Activated CD8-positive, alpha-beta memory T cell treated with anti-CD3 and anti-CD28 coated beads, Interleukin-2, amount 10 ng/mL, durations not matched to agents 7 days and 5 days (primary cell): ENCODE measurements at regions not wholly inside any gene's neighbourhood (a gene's known extent, or its start where the extent isn't known, plus 50 kb on each side); places are given as distances from the start of the nearest gene placed in this dataset.
A peak's percentile ranks its signal among the peaks of the same experiment; 100 is the strongest.

Experiments used
- ATAC-seq: fragments of 150-1000 bp; cut with Tn5 transposase; one replicate; pipeline ENCODE4 v1.10.0; 2021; ENCODE audit warnings: moderate library complexity
- CTCF ChIA-PET: fragments of 350-600 bp; sonication (Branson Sonifier 250); formaldehyde crosslinking; loops from one replicate; lab custom pipeline; 2021; ENCODE audit warnings: antibody characterized with exemption; lab: Charles Lee
- DNase-seq: peaks from one replicate; pipeline ENCODE4 v3.0.0-alpha.2; 2020
- H3K27ac Mint-ChIP-seq: one replicate; pipeline ENCODE4 v1.8.0; 2021; ENCODE audit warnings: mild to moderate bottlenecking, mixed read lengths
- H3K27me3 Mint-ChIP-seq: one replicate; pipeline ENCODE4 v1.8.0; 2021; ENCODE audit warnings: mixed read lengths
- H3K36me3 Mint-ChIP-seq: one replicate; pipeline ENCODE4 v1.8.0; 2021; ENCODE audit warnings: mild to moderate bottlenecking, mixed read lengths
- H3K4me1 Mint-ChIP-seq: one replicate; pipeline ENCODE4 v1.8.0; 2021; ENCODE audit warnings: mixed read lengths
- H3K4me3 Mint-ChIP-seq: one replicate; pipeline ENCODE4 v1.8.0; 2021; ENCODE audit warnings: mild to moderate bottlenecking, moderate library complexity, mixed read lengths
- H3K9me3 Mint-ChIP-seq: one replicate; pipeline ENCODE4 v1.8.0; 2022; ENCODE audit warnings: low read depth, mixed read lengths

GRCh38 chr7:130990178-130990832 is 256.3 kb upstream of the KLF14 start:
- Mint-ChIP-seq H3K27me3 (no peaks in the 10 kb centered on the region), H3K4me1 (peaks cover 62% of the 10 kb centered on the region), H3K4me3 (no peak overlapping the region), H3K9me3 (no peaks in the 10 kb centered on the region), H3K27ac (peak overlapping the region; percentile 2), H3K36me3 (peaks cover 8% of the 10 kb centered on the region)
- ATAC-seq, result peak; percentile 20
- CTCF ChIA-PET, result interaction anchor here (0.6 to 3.3 kb wide), 7 partner anchors 8 to 93 kb away, joined by 3 to 16 read pairs (median 5); no protein-coding TSS in a partner anchor
- DNase-seq, result no peak

GRCh38 chr7:130993671-130994365 is 259.8 kb upstream of the KLF14 start:
- H3K36me3 Mint-ChIP-seq, result peaks cover 3% of the 10 kb centered on the region
- CTCF ChIA-PET, result interaction anchor here (0.6 to 1.5 kb wide), 2 partner anchors 13 to 423 kb away, joined by 3 to 4 read pairs; no protein-coding TSS in a partner anchor
- H3K4me1 Mint-ChIP-seq, result peaks cover 63% of the 10 kb centered on the region
- no peak overlapping the region for H3K4me3 Mint-ChIP-seq
- no peak for DNase-seq
- H3K27me3 Mint-ChIP-seq, result no peaks in the 10 kb centered on the region
- peak overlapping the region; percentile 20 for H3K27ac Mint-ChIP-seq
- no peaks in the 10 kb centered on the region for H3K9me3 Mint-ChIP-seq
- ATAC-seq, result no peak

GRCh38 chr7:130994378-130995115 is 260.5 kb upstream of the KLF14 start:
- ATAC-seq, result no peak
- Mint-ChIP-seq H3K4me3 (no peak overlapping the region), H3K27me3 (no peaks in the 10 kb centered on the region), H3K36me3 (peaks cover 1% of the 10 kb centered on the region), H3K9me3 (no peaks in the 10 kb centered on the region), H3K27ac (no peak overlapping the region), H3K4me1 (peaks cover 63% of the 10 kb centered on the region)
- no peak for DNase-seq
- CTCF ChIA-PET, result interaction anchor here (0.8 to 6.9 kb wide), 7 partner anchors 8 to 101 kb away, joined by 3 to 41 read pairs (median 3); no protein-coding TSS in a partner anchor

GRCh38 chr7:130995252-130996081 is 261.5 kb upstream of the KLF14 start:
- CTCF ChIA-PET, result interaction anchor here (0.8 to 6.9 kb wide), 8 partner anchors 7 to 102 kb away, joined by 3 to 41 read pairs (median 4); no protein-coding TSS in a partner anchor
- no peak overlapping the region for H3K27ac Mint-ChIP-seq

GRCh38 chr7:130996205-130996832 is 262.3 kb upstream of the KLF14 start:
- Mint-ChIP-seq H3K27ac (peak overlapping the region; percentile 77), H3K4me1 (peaks cover 57% of the 10 kb centered on the region), H3K36me3 (peaks cover 6% of the 10 kb centered on the region), H3K27me3 (no peaks in the 10 kb centered on the region), H3K4me3 (peak overlapping the region; percentile 20), H3K9me3 (no peaks in the 10 kb centered on the region)
- CTCF ChIA-PET, result interaction anchor here (1.0 to 6.9 kb wide), 5 partner anchors 8 to 99 kb away, joined by 3 to 41 read pairs (median 5); no protein-coding TSS in a partner anchor
- DNase-seq (no peak), ATAC-seq (no peak)

More at GRCh38 chr7:130995252-130996081, 261.5 kb upstream of the KLF14 start:
- Mint-ChIP-seq H3K36me3 (peaks cover 6% of the 10 kb centered on the region), H3K4me3 (no peak overlapping the region), H3K27me3 (no peaks in the 10 kb centered on the region), H3K4me1 (peaks cover 63% of the 10 kb centered on the region), H3K9me3 (no peaks in the 10 kb centered on the region)
- ATAC-seq (no peak), DNase-seq (no peak)

GRCh38 chr7:130996833-130997231 is 262.8 kb upstream of the KLF14 start:
- Mint-ChIP-seq H3K4me3 (peak overlapping the region; percentile 20), H3K27me3 (no peaks in the 10 kb centered on the region), H3K4me1 (peaks cover 60% of the 10 kb centered on the region), H3K36me3 (peaks cover 10% of the 10 kb centered on the region), H3K27ac (peak overlapping the region; percentile 77), H3K9me3 (no peaks in the 10 kb centered on the region)
- DNase-seq (no peak), ATAC-seq (peak; percentile 62)
- CTCF ChIA-PET, result interaction anchor here (1.0 to 6.9 kb wide), 5 partner anchors 9 to 100 kb away, joined by 3 to 41 read pairs (median 5); no protein-coding TSS in a partner anchor

- H3K27me3 Mint-ChIP-seq, result no peaks in the 10 kb centered on the region
- no peak for DNase-seq
- peaks cover 6% of the 10 kb centered on the region for H3K9me3 Mint-ChIP-seq
- H3K36me3 Mint-ChIP-seq, result peaks cover 22% of the 10 kb centered on the region
- CTCF ChIA-PET, result interaction anchor here (6.9 kb wide), 1 partner anchor 17 kb away, joined by 41 read pairs; no protein-coding TSS in a partner anchor
- no peak for ATAC-seq
- H3K27ac Mint-ChIP-seq, result no peak overlapping the region
- peaks cover 60% of the 10 kb centered on the region for H3K4me1 Mint-ChIP-seq
- H3K4me3 Mint-ChIP-seq, result no peak overlapping the region
Observed at GRCh38 chr7:130998993-130999602, 265.1 kb upstream of the KLF14 start.

- Mint-ChIP-seq H3K27ac (peak overlapping the region; percentile 26), H3K4me3 (no peak overlapping the region), H3K36me3 (peaks cover 29% of the 10 kb centered on the region), H3K9me3 (peaks cover 8% of the 10 kb centered on the region), H3K27me3 (no peaks in the 10 kb centered on the region), H3K4me1 (peaks cover 62% of the 10 kb centered on the region)
- CTCF ChIA-PET, result interaction anchor here (1.1 to 6.9 kb wide), 5 partner anchors 11 to 125 kb away, joined by 3 to 41 read pairs (median 5); no protein-coding TSS in a partner anchor
- DNase-seq, result no peak
- no peak for ATAC-seq
Observed at GRCh38 chr7:130999926-131000325, 265.9 kb upstream of the KLF14 start.

- no peak for ATAC-seq
- no peak for DNase-seq
- peaks cover 8% of the 10 kb centered on the region for H3K9me3 Mint-ChIP-seq
- H3K4me3 Mint-ChIP-seq, result no peak overlapping the region
- H3K36me3 Mint-ChIP-seq, result peaks cover 33% of the 10 kb centered on the region
- H3K27ac Mint-ChIP-seq, result no peak overlapping the region
- peaks cover 61% of the 10 kb centered on the region for H3K4me1 Mint-ChIP-seq
- CTCF ChIA-PET, result interaction anchor here (0.6 to 6.9 kb wide), 8 partner anchors 11 to 126 kb away, joined by 3 to 41 read pairs (median 4); no protein-coding TSS in a partner anchor
- H3K27me3 Mint-ChIP-seq, result no peaks in the 10 kb centered on the region
Observed at GRCh38 chr7:131000389-131000788, 266.4 kb upstream of the KLF14 start.

GRCh38 chr7:131000873-131001272 is 266.9 kb upstream of the KLF14 start:
- no peaks in the 10 kb centered on the region for H3K27me3 Mint-ChIP-seq
- CTCF ChIA-PET, result interaction anchor here (0.6 to 6.9 kb wide), 8 partner anchors 10 to 126 kb away, joined by 3 to 41 read pairs (median 4); no protein-coding TSS in a partner anchor
- H3K36me3 Mint-ChIP-seq, result peaks cover 36% of the 10 kb centered on the region
- no peak for DNase-seq
- H3K4me3 Mint-ChIP-seq, result no peak overlapping the region
- no peak for ATAC-seq
- peaks cover 8% of the 10 kb centered on the region for H3K9me3 Mint-ChIP-seq
- no peak overlapping the region for H3K27ac Mint-ChIP-seq
- H3K4me1 Mint-ChIP-seq, result peaks cover 61% of the 10 kb centered on the region

GRCh38 chr7:131002600-131002999 is 268.6 kb upstream of the KLF14 start:
- peaks cover 58% of the 10 kb centered on the region for H3K4me1 Mint-ChIP-seq
- H3K27ac Mint-ChIP-seq, result no peak overlapping the region
- DNase-seq, result no peak
- H3K4me3 Mint-ChIP-seq, result no peak overlapping the region
- no peak for ATAC-seq
- H3K27me3 Mint-ChIP-seq, result no peaks in the 10 kb centered on the region
- CTCF ChIA-PET, result interaction anchor here (1.0 to 4.0 kb wide), 6 partner anchors 8 to 106 kb away, joined by 3 to 28 read pairs (median 9); no protein-coding TSS in a partner anchor
- H3K36me3 Mint-ChIP-seq, result peaks cover 36% of the 10 kb centered on the region
- H3K9me3 Mint-ChIP-seq, result peaks cover 8% of the 10 kb centered on the region
